Gastrocnemius medialis (tissue), 4 donors: ENCODE measurements at regions not wholly inside any gene's neighbourhood (a gene's known extent, or its start where the extent isn't known, plus 50 kb on each side); places are given as distances from the start of the nearest gene placed in this dataset.

Source experiments
- POLR2A ChIP-seq, 2 donors: fragments of 450-650 bp; IDR thresholded peaks; one replicate each; pipeline ENCODE4 v1.6.1; 2017; ENCODE audit warnings: antibody characterized with exemption in 2 of 2, mild to moderate bottlenecking in 2 of 2, moderate library complexity in 2 of 2
- TF ChIP-seq, protein P1 (sequence below), 5 experiments: fragments of 450-650 bp in 3 of 5; fragments of 200-600 bp in 2 of 5; sonication (generic) in 2 of 5; IDR thresholded peaks in 4 of 5; conservative IDR thresholded peaks in 1 of 5; 1 replicate in 4 of 5; 2 replicates in 1 of 5; pipeline ENCODE4 v1.5.1; 2016 to 2019; ENCODE audit warnings: antibody characterized with exemption in 5 of 5, mild to moderate bottlenecking in 3 of 5, moderate library complexity in 3 of 5

- TF ChIP-seq, protein P1, sequence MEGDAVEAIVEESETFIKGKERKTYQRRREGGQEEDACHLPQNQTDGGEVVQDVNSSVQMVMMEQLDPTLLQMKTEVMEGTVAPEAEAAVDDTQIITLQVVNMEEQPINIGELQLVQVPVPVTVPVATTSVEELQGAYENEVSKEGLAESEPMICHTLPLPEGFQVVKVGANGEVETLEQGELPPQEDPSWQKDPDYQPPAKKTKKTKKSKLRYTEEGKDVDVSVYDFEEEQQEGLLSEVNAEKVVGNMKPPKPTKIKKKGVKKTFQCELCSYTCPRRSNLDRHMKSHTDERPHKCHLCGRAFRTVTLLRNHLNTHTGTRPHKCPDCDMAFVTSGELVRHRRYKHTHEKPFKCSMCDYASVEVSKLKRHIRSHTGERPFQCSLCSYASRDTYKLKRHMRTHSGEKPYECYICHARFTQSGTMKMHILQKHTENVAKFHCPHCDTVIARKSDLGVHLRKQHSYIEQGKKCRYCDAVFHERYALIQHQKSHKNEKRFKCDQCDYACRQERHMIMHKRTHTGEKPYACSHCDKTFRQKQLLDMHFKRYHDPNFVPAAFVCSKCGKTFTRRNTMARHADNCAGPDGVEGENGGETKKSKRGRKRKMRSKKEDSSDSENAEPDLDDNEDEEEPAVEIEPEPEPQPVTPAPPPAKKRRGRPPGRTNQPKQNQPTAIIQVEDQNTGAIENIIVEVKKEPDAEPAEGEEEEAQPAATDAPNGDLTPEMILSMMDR (IDR thresholded peaks at IDR 0.05 in 4 of 5, conservative IDR thresholded peaks at IDR 0.05 in 1 of 5) = no peak
- no peak for TF ChIP-seq POLR2A (IDR thresholded peaks at IDR 0.05)
Observed at GRCh38 chr22:45112136-45112879, 51.4 kb upstream of the NUP50 start.
